SK-N-SH (cell line): ENCODE measurements at regions not wholly inside any gene's neighbourhood (a gene's known extent, or its start where the extent isn't known, plus 50 kb on each side); places are given as distances from the start of the nearest gene placed in this dataset.
A peak's percentile ranks its signal among the peaks of the same experiment; 100 is the strongest.

ENCODE experiments used
- CTCF ChIA-PET: fragments of 300-600, 350-600 bp; formaldehyde crosslinking; extraction: SDS; loops from one replicate; lab custom pipeline; 2021; lab: Yijun Ruan, JAX
- POLR2A ChIA-PET: fragments of 350-600 bp; sonication (Branson Sonifier 250); formaldehyde crosslinking; extraction: SDS; loops from one replicate; lab custom pipeline; 2020; ENCODE audit warnings: antibody characterized with exemption, inconsistent platforms; lab: Yijun Ruan, JAX
- DNase-seq: peaks from one replicate; pipeline ENCODE4 v3.0.0; 2012
- H2AFZ ChIP-seq: fragments of 200-600 bp; sonication (generic); 2 replicates; pipeline ENCODE4 v1.8.1; 2016; ENCODE audit warnings: antibody characterized with exemption, mild to moderate bottlenecking, low read depth
- H3F3A ChIP-seq: fragments of 200-600 bp; sonication (generic); replicated peaks from 2 replicates; pipeline ENCODE3; 2016; ENCODE audit warnings: antibody characterized with exemption, mild to moderate bottlenecking; ENCODE audit not compliant: insufficient read depth
- H3K27ac ChIP-seq, 2 experiments: fragments of 200-500 bp in 1 of 2; fragments of 200-600 bp in 1 of 2; sonication (Bioruptor generic) in 1 of 2; sonication (generic), shearing (Covaris generic) in 1 of 2; 2 replicates each; pipeline versions ENCODE4 v1.5.1 to v1.6.1; 2014 to 2016; ENCODE audit warnings: low read depth in 2 of 2, inconsistent platforms in 1 of 2, low read length in 1 of 2, mild to moderate bottlenecking in 1 of 2, mixed read lengths in 1 of 2
- H3K27me3 ChIP-seq: fragments of 200-600 bp; sonication (generic), shearing (Covaris generic); 2 replicates; pipeline ENCODE4 v1.6.1; 2016; ENCODE audit warnings: mixed run types; ENCODE audit not compliant: insufficient read depth
- H3K36me3 ChIP-seq, 2 experiments: fragments of 200-500 bp in 1 of 2; fragments of 200-600 bp in 1 of 2; sonication (Bioruptor generic) in 1 of 2; sonication (generic) in 1 of 2; replicated peaks in 1 of 2; 2 replicates each; pipeline versions ENCODE3 to v1.5.1; 2014 to 2016; ENCODE audit warnings: low read length in 1 of 2, mild to moderate bottlenecking in 1 of 2; ENCODE audit not compliant: insufficient read depth in 2 of 2, control insufficient read depth in 1 of 2
- H3K4me1 ChIP-seq, 2 experiments: fragments of 200-500 bp in 1 of 2; fragments of 200-600 bp in 1 of 2; sonication (Bioruptor generic) in 1 of 2; sonication (generic), shearing (Covaris generic) in 1 of 2; 2 replicates each; pipeline versions ENCODE4 v1.5.1 to v1.6.1; 2014 to 2016; ENCODE audit warnings: low read depth in 1 of 2, low read length in 1 of 2, mixed run types in 1 of 2; ENCODE audit not compliant: insufficient read depth in 2 of 2, control insufficient read depth in 1 of 2
- H3K4me2 ChIP-seq: fragments of 200-600 bp; sonication (generic), shearing (Covaris generic); 2 replicates; pipeline ENCODE4 v1.6.1; 2017; ENCODE audit warnings: mixed run types
- H3K4me3 ChIP-seq, 2 experiments: fragments of 200-500 bp in 1 of 2; fragments of 200-600 bp in 1 of 2; sonication (Bioruptor generic) in 1 of 2; sonication (generic), shearing (Covaris generic) in 1 of 2; 2 replicates each; pipeline versions ENCODE4 v1.5.1 to v1.8.1; 2014 to 2016; ENCODE audit warnings: low read depth in 2 of 2, inconsistent platforms in 1 of 2, low read length in 1 of 2, mild to moderate bottlenecking in 1 of 2, mixed read lengths in 1 of 2, moderate library complexity in 1 of 2
- H3K79me2 ChIP-seq: fragments of 200-600 bp; sonication (generic); 2 replicates; pipeline ENCODE4 v1.8.1; 2017; ENCODE audit warnings: mild to moderate bottlenecking; ENCODE audit not compliant: insufficient read depth
- H3K9ac ChIP-seq: fragments of 200-600 bp; sonication (generic); 2 replicates; pipeline ENCODE4 v1.6.1; 2017; ENCODE audit warnings: mixed run types
- H3K9me2 ChIP-seq: fragments of 200-600 bp; sonication (generic); 2 replicates; pipeline ENCODE4 v1.6.1; 2017; ENCODE audit warnings: mixed run types
- H3K9me3 ChIP-seq: fragments of 200-600 bp; sonication (generic); 2 replicates; pipeline ENCODE4 v1.6.1; 2017; ENCODE audit warnings: mixed run types, mild to moderate bottlenecking, moderate library complexity
- H4K20me1 ChIP-seq: fragments of 200-600 bp; sonication (generic); 2 replicates; pipeline ENCODE4 v1.6.1; 2017; ENCODE audit warnings: mild to moderate bottlenecking, mixed run types; ENCODE audit not compliant: insufficient read depth
- CTCF ChIP-seq: fragments of 200-600 bp; sonication (generic); IDR thresholded peaks from 2 replicates; pipeline ENCODE4 v1.6.1; 2017; ENCODE audit warnings: antibody characterized with exemption, mild to moderate bottlenecking, moderate library complexity
- EZH2phosphoT487 ChIP-seq: fragments of 200-600 bp; sonication (generic); IDR thresholded peaks from 2 replicates; pipeline ENCODE4 v1.6.1; 2017; ENCODE audit warnings: low read depth, mixed run types, mild to moderate bottlenecking, antibody characterized with exemption, moderate library complexity, borderline replicate concordance
- FOSL2 ChIP-seq: IDR thresholded peaks from 2 replicates; pipeline ENCODE4 v1.4.0; 2012; ENCODE audit warnings: low read depth, mild to moderate bottlenecking, moderate library complexity, borderline replicate concordance
- GABPA ChIP-seq: IDR thresholded peaks from 2 replicates; pipeline ENCODE4 v1.4.0; 2012; ENCODE audit warnings: low read depth, mild to moderate bottlenecking
- MAX ChIP-seq: IDR thresholded peaks from 2 replicates; pipeline ENCODE4 v1.4.0; 2012; ENCODE audit warnings: low read depth
- MXI1 ChIP-seq: IDR thresholded peaks from 2 replicates; pipeline ENCODE4 v1.6.1; 2012; ENCODE audit warnings: mild to moderate bottlenecking, low read depth, low read length, improper control_type of control experiment
- NFIC ChIP-seq: IDR thresholded peaks from 2 replicates; pipeline ENCODE4 v1.4.0; 2012; ENCODE audit warnings: borderline replicate concordance
- POLR2AphosphoS5 ChIP-seq: IDR thresholded peaks from 2 replicates; pipeline ENCODE4 v1.6.1; 2012; ENCODE audit warnings: low read depth, low read length
- RCOR1 ChIP-seq: fragments of 150-350 bp; IDR thresholded peaks from 2 replicates; pipeline ENCODE4 v1.6.1; 2017; ENCODE audit warnings: antibody characterized with exemption, low read length
- REST ChIP-seq: IDR thresholded peaks from 2 replicates; pipeline ENCODE4 v1.6.1; 2012; ENCODE audit warnings: mild to moderate bottlenecking, low read depth, low read length, moderate library complexity
- SIN3A ChIP-seq: IDR thresholded peaks from 2 replicates; pipeline ENCODE4 v1.6.1; 2012; ENCODE audit warnings: low read depth, mild to moderate bottlenecking, low read length, moderate library complexity, borderline replicate concordance
- SMC3 ChIP-seq: IDR thresholded peaks from 2 replicates; pipeline ENCODE4 v1.6.1; 2012; ENCODE audit warnings: low read depth, low read length, improper control_type of control experiment
- YY1 ChIP-seq: IDR thresholded peaks from 2 replicates; pipeline ENCODE4 v1.4.0; 2012; ENCODE audit warnings: low read depth, mild to moderate bottlenecking
- WGBS: methylation state at CpG from one replicate; pipeline ENCODE4 v1.1.6; 2017; ENCODE audit warnings: low lambda C conversion rate; 5-methylcytosine and 5-hydroxymethylcytosine counted together

- DNase-seq = no peak
- H3K27me3 ChIP-seq = no peaks in the 10 kb centered on the region
- H3F3A ChIP-seq = peaks cover 2% of the 10 kb centered on the region
- POLR2A ChIA-PET = no interaction called here
- CTCF ChIA-PET = no interaction called here
- no peaks in the 10 kb centered on the region for H4K20me1 ChIP-seq
- H3K79me2 ChIP-seq = no peaks in the 10 kb centered on the region
- no peaks in the 10 kb centered on the region for H3K9me3 ChIP-seq
- no peak for TF ChIP-seq MAX
- TF ChIP-seq RCOR1 = no peak
- H3K9me2 ChIP-seq = no peaks in the 10 kb centered on the region
- H3K4me3 ChIP-seq = no peak overlapping the region
- no peak overlapping the region for H3K27ac ChIP-seq
- H3K4me1 ChIP-seq = no peaks in the 10 kb centered on the region
- H2AFZ ChIP-seq = peak overlapping the region; percentile 17; the same call in 1 of the 2 replicates
- H3K36me3 ChIP-seq = no peaks in the 10 kb centered on the region
- no peak overlapping the region for H3K9ac ChIP-seq
- 78% methylated on average over 3 of the region's 3 CpGs for whole genome bisulfite sequencing
- no peak overlapping the region for H3K4me2 ChIP-seq
Measured at GRCh38 chr12:24615967-24616411, 332.9 kb downstream of the BCAT1 start.

GRCh38 chr12:24608637-24609285 lies 340.1 kb downstream of the BCAT1 start:
- H3K4me2 ChIP-seq = no peak overlapping the region
- no peaks in the 10 kb centered on the region for H3K36me3 ChIP-seq
- no peaks in the 10 kb centered on the region for H3K9me3 ChIP-seq
- no peak overlapping the region for H3K9ac ChIP-seq
- H3K27me3 ChIP-seq = no peaks in the 10 kb centered on the region
- TF ChIP-seq SMC3 (no peak), FOSL2 (no peak), EZH2phosphoT487 (no peak), RCOR1 (no peak), MAX (no peak), YY1 (no peak), MXI1 (no peak), NFIC (no peak), REST (no peak), POLR2AphosphoS5 (no peak), GABPA (no peak), SIN3A (no peak), CTCF (no peak)
- TF ChIP-seq, all 33 proteins: peak for 0
- H3F3A ChIP-seq = no peaks in the 10 kb centered on the region
- H2AFZ ChIP-seq = 0 out of 2 replicates have a peak overlapping the region, but pooled peaks have one; percentile 22
- H4K20me1 ChIP-seq = no peaks in the 10 kb centered on the region
- H3K4me1 ChIP-seq = peaks cover 0 to 11% of the 10 kb centered on the region in 2 experiments; a peak in 1 of 4 replicates
- H3K27ac ChIP-seq = no peak overlapping the region
- DNase-seq = no peak
- H3K9me2 ChIP-seq = no peaks in the 10 kb centered on the region
- POLR2A ChIA-PET = no interaction called here
- no peak overlapping the region for H3K4me3 ChIP-seq
- 62% methylated on average over 3 of the region's 3 CpGs for WGBS
- CTCF ChIA-PET = no interaction called here
- H3K79me2 ChIP-seq = no peaks in the 10 kb centered on the region
